GM21367 (cell line): ENCODE measurements at regions not wholly inside any gene's neighbourhood (a gene's known extent, or its start where the extent isn't known, plus 50 kb on each side); places are given as distances from the start of the nearest gene placed in this dataset.

Source experiments
- ATAC-seq: cut with Tn5 transposase; IDR thresholded peaks from one replicate; pipeline ENCODE4 v1.9.1; 2021; ENCODE audit not compliant: unreplicated experiment

DNA sequence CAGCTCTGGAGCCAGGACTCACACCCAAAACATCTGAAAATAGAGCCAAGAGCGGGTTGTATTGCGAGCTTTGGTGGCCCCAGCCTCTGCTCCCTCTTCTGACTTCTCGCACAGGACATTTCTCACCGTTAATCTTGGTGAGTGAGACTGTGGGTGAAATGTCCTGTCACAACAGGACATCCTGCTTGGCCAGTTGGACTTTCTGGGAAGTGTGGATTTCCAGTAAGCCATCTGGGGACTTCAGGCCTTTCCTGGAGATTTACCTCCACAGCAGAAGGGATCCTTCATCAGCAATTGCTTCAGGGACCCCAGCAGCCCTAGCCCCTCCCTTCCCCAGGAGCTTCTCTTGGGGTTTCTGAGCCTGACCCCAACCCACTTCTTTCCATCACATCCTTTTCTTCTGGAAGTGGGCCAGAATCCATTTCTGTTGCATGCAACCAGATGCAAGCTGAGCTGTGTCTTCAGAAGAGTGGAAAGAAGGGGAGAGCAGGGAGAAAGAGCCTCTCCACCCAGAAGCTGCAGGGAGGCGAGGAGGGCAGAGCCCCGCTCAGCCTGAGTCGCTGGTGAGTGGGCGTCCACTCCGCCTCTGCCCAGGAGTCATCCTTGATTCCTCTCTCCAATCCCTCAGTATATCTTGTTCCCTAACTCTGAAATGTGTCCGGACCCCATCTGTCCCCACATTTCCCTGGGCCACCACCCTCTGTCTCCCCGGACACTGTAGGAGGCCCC, 50.3 kb upstream of the GADD45G start:
- ATAC-seq, result no peak

DNA sequence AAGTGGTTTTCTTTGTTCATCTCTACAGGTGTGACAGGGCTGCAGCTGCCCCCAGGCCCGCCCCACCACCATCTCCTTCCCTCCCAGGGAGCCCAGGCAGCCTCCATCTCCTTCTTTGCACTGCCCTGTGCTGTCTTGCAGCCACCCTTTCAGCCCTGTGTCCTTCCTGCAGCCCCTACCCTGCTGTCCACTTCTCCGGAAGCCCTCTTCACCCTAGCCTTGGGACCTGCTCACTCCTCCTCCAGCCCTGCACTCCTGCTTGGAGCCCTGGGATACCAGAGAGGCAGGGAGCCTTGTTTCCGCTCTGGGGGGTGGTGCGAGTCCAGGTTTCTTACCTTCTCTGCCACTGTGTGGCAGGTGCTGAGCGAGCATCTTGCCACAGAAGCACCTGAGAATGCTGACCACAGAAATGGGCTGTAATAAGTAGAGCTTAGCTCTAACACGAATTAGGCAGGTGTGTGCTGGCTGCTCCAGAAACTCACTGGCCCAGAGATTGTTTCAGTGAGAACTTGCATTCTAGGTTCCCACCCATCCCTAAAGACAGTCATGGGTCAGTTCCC, 51.3 kb upstream of the GADD45G start:
- ATAC-seq, result no peak

DNA sequence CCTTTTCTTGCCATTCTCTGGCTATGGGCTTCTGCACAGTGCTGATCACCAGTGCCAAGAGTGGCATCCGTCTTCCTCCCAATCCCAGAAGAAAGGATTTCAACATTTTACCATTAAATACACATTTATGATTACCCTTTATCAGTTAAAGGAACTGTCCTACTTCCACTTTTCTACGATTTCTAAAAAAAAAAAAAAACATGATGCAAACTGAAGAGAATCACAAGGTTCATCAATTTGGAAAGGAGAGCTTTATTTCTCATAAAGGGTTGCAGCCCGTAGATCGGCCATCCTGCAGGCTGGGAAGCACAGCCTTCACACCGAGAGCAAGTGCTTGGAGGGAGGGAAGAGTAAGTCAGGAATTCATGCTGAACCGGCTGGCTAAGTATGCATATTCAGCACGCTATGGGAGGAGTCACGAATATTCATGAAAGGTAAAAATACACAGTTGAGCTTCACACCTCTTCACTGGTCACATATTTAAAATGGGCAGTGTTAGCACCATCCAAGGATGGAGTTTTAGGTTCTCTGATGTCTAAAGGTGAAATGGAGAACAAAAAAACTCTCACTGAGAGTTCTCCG, 52.5 kb upstream of the SEMA4D start:
- ATAC-seq, result no peak

DNA sequence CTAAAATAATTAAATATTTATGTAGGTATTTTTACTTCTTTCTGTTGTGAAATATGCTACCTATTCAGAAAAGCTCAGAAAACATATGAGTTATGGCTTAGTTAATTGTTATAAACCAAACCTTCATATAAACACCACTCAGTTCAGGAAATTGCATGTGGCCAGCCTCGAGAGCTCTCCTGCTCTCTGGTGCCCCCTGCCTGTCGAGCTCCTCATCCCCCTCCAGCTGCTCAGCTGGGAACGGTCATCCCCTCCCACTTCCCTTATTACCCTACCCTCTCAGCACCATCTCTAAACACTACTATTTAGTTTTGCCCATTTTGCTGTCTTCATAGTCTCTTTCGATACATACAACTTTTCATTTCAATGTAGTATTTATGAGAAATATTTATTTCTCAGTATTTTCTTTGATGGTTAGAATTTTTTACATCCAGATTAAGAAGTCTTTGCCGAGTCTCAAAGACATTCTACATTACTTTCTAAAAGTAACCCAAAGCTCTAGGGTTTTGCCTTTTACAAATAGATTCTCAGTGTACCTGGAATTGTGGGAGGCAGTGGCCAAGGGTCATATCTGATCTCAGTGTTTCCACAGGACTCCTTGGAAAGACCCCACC, 51.2 kb upstream of the SEMA4D start:
- peak; percentile 81 for ATAC-seq

DNA sequence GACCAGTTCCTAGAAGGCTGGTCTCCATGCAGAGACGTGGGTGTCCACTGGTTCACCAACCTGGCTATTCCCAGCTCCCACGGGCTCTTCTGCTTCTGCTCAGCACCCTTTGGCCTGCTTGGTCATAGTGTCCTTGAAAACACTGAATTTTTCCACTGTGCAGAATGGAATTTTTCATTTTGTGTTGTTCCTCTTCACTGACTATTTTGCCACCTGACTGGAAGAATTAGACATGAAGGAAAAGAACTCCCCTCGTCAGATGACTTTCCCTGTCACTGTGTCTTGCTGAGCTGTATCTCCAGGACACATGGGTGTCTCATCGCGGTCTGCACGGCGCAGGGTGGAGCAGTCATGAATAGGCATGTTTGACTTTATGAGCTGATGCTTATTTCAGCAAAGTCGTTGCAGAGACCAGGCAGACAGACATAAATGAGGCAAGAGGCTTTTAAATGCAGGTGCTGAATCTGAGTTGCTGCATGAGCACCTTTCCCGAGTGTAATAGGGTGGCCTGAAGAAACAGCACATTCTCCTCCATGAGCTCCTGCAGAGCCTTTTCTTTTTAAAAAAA, 50.2 kb upstream of the SEMA4D start:
- ATAC-seq, result no peak
